Inflammatory macrophage (primary cell): ENCODE measurements at regions not wholly inside any gene's neighbourhood (a gene's known extent, or its start where the extent isn't known, plus 50 kb on each side); places are given as distances from the start of the nearest gene placed in this dataset.
A peak's percentile ranks its signal among the peaks of the same experiment; 100 is the strongest.
"Not testable (repeated sequence)": the region's sequence is repeated elsewhere in the genome, so short reads cannot be mapped to it uniquely, and the experiment has no call there.

Source experiments
- DNase-seq, 2 donors: peaks; one replicate each; pipeline ENCODE4 v3.0.0-alpha.2; 2020 to 2022

GRCh38 chr5:57069115-57069835 lies 104.6 kb upstream of the GPBP1 start:
- DNase-seq, result no peak

DNA sequence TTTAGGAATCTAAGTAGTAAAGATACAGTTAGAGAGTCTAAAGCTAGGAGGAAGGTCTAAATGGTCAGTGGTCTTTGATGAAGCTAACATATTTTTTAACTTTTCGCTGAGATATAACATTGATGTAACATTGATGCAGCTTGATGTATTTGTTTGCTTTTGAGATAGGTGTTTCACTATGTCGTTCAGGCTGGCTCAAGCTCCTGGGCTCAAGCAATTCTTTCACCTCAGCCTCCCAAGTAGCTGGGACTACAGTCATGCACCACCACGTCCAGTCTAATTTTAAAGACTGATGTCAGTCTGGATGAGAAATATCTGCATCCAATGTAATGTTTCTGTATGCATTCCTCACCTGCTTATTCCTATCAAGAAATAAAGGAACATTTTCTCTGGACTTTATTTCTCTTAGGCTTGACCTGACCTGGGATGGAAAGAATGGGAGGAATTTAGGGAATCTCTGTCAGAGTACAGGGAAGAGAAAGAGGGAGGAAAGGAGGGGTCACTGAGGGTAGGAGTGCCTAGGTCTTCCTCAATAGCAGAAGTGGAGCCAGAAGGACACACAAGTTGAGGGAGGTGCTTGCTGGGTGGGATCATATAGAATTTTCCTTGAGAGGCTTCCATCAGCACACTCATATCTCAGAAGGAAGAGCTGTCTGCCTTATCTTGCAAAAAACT lies 101.5 kb upstream of the GPBP1 start:
- DNase-seq, result no peak

DNA sequence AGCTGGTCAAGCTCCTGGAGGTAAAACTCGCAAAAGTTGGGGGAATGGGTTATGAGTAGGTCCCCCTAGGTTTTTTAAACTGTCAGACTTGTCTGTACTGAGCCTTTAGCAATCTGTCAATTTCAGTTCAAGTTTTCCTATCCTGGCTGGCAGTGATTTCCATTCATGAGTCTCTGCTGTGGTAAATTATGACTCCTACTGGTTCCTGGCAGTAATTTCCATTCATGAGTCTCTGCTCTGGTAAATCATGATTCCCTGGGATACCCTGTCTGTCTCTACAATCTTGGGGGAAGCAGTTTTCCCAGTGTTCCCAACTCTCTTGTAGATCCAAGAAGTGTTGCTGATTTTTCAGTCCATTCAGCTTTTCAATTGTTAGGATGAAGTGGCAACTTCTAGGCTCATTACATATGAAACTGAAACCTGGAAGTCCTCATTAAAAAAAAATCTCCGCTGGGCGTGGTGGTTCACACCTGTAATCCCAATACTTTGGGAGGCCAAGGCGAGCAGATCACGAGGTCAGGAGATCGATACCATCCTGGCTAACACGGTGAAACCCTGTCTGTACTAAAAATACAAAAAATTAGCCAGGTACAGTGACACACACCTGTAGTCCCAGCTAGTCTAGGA lies 91.3 kb upstream of the GPBP1 start:
- DNase-seq, result peak in 1 of 2 donors; percentile 4

- no peak for DNase-seq
Measured at GRCh38 chr5:57085306-57086081, 88.4 kb upstream of the GPBP1 start.

GRCh38 chr5:57087947-57088346 lies 85.9 kb upstream of the GPBP1 start:
- not testable (repeated sequence) for DNase-seq

GRCh38 chr5:57094753-57095683 lies 78.8 kb upstream of the GPBP1 start:
- DNase-seq, result peak; percentile 6 to 20

DNA sequence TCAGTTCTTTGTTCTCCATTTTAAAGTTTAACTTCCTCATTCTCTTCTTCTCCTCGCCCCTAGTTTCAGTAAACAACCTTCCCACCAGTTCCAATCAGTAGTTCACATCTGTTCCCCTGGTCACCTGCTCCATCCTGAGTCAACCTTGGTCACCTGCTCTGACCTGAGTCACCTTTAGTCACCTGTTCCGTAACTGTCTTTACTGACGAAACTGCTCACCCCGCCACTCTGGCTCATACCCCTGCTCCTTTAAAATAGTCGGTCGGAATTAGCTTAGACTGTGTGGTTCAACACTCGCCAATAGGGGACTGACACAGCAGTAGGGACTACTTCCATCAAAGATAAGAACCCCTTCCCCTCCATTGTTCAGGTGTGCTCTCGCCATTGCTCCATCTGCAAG lies 76.3 kb upstream of the GPBP1 start:
- DNase-seq, result no peak

- DNase-seq, result no peak
Measured at GRCh38 chr5:57102189-57102904, 71.5 kb upstream of the GPBP1 start.

- no peak for DNase-seq
Measured at GRCh38 chr5:57102905-57103255, 71.0 kb upstream of the GPBP1 start.

DNA sequence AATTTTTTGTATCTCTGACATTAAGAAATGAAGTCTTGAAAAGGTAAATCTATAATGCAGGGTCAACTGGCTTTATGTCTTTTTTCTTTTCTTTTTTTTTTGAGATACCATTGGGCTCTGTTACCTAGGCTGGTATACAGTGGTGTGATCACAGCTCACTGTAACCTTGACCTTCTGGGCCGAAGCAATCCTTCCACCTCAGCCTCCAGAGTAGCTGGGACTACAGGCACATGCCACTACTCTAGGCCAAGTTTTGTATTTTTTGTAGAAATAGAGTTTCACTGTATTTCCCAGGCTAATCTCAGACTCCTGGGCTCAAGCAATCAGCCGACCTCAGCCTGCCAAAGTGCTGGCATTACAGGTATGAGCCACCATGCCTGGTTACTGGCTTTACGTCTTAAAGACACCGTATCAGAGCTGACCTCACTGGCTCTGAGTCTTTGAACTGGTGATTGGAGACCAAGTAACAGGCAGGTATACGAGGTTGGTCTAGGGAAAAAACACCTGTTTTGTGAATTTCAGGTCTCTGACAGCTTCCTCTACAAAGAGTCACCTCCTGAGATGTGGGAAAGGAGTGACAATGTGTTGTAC lies 70.4 kb upstream of the GPBP1 start:
- DNase-seq, result no peak

DNA sequence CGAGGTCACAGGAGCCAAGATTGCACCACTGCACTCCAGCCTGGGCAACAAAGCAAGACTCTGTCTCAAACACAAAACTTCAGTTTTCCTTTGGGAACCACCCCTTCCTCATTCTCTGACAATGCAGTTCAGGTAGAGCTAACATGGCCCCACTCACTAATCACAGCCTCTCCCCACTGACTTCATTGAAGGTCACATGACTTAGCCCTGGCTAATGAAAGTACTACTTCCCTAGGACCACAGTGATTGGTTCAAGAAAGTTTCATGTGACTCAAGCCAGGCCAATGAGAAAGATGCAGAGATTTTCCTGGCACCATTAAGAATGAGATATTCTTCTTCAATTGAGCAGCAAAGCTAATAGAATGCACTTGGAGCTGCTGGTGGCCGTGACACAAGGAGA lies 67.2 kb upstream of the GPBP1 start:
- no peak for DNase-seq

DNA sequence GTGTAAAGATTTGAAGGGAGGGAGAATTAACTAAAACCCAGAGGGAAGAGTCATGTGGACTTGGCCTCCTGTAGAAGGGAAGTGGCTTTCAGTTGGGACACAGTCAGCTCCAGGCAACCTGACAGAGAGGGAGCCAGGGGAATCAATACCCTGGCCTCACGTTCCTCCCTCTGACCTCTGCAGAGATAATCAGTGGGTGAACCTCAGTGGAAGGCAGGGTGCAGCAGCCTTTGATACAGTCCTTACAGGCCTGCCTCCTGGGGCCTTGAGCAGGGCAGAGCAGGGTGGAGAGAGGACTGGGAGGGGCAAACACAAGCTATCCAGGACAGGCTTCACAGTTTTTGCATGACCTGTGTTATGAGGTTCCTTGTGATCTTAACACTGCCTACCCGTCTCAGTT lies 61.9 kb upstream of the GPBP1 start:
- DNase-seq, result no peak

DNA sequence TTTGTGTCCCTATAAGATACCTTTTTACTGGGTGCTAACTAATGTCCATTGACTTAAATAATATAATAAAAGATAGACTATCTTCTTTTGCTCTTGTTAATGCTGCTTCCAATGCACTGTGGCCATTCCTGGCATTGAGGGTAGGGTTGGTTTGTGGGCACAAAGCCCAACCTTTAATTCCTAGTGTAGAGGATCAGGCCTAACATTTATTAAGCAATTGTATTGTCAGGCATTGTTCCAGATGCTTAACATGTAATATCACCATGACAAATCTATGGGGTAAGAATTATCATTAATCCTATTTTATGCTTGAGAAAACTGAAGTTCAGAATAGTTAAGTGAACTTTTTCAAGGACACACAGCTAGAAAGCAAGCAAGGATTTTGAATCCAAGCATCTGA lies 60.4 kb upstream of the GPBP1 start:
- no peak for DNase-seq

DNA sequence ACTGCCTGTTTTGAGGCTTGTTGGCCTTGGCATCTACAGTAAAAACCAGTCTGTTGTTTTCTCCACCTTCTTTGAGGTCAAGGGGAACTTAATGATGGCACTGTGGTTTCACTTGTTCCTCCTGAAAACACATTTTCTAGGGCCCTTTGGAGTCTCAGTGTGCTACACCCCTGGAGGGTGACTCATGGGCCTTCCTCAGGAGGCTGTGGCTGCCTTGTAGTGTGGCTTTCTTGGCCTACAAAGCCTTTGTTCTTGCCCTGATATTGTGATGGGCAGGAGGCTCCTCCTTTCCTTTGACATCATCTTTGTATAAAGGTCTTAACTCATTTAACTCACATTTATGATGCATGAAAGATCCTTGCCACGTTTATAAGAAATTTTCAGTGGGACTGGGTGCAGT lies 56.3 kb upstream of the GPBP1 start:
- DNase-seq, result no peak

DNA sequence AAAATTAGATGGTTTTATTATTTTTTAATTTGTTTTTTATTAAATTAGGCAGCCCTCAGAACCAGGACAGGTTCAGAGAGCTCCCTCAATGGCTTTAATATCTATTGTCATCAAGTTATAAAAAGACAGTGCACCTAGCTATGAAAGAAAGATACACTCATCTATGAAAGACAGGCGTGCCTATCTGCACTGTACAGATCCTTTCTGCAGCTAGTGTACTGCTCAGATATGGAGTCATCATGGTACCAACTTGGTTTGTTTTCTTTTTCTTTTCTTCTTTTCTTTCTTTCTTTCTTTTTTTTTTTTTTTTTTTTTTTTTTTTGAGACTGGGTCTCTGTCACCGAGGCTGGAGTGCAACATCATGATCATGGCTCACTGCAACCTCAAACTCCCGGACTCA lies 54.8 kb upstream of the GPBP1 start:
- DNase-seq, result no peak

DNA sequence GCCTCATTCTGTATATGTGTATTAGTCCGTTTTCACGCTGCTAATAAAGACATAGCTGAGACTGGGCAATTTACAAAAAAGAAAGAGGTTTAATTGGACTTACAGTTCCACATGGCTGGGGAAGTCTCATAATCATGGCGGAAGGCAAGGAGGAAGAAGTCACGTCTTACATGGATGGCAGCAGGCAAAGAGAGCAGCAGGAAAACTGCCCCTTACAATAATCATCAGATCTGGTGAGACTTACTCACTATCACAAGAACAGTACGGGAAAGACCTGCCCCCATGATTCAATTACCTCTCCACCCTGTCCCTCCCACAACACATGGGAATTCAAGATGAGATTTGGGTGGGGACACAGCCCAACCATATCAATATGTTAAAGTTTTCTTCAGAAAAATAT lies 49.8 kb upstream of the GPBP1 start:
- DNase-seq, result no peak
